ENCODE measurements at regions not wholly inside any gene's neighbourhood (a gene's known extent, or its start where the extent isn't known, plus 50 kb on each side); places are given as distances from the start of the nearest gene placed in this dataset.

GRCh38 chr5:174430940-174431339 is 293.4 kb upstream of the MSX2 start:
- H3K9me3 Mint-ChIP-seq (ENCODE audit: low read depth, unreplicated experiment): peaks cover 2% of the 10 kb centered on the region
- intact Hi-C loops (cut with micrococcal nuclease; ENCODE audit: unreplicated experiment): no loop called here
- no peaks in the 10 kb centered on the region for H3K36me3 Mint-ChIP-seq (ENCODE audit: insufficient read depth, unreplicated experiment)
- no peaks in the 10 kb centered on the region for H3K4me1 Mint-ChIP-seq (ENCODE audit: low read depth, unreplicated experiment)
- H3K27me3 Mint-ChIP-seq (ENCODE audit: unreplicated experiment): no peaks in the 10 kb centered on the region
- BruUV-seq (replicated peaks): no TSS peak
- no peak for DNase-seq
- TF ChIP-seq CTCF (IDR thresholded peaks at IDR 0.05; ENCODE audit: unreplicated experiment): no peak
- CTCF ChIA-PET: interaction anchor here (0.6 to 0.8 kb wide), 2 partner anchors 14 to 104 kb away, joined by 3 to 6 read pairs; no protein-coding TSS in a partner anchor
- H3K4me3 Mint-ChIP-seq (ENCODE audit: low read depth, unreplicated experiment): no peak overlapping the region
- H3K27ac Mint-ChIP-seq (ENCODE audit: unreplicated experiment): no peak overlapping the region

GRCh38 chr5:174431504-174431903 is 292.9 kb upstream of the MSX2 start:
- no peak for TF ChIP-seq CTCF (IDR thresholded peaks at IDR 0.05; ENCODE audit: unreplicated experiment)

GRCh38 chr5:174433098-174433497 is 291.3 kb upstream of the MSX2 start:
- H3K27ac Mint-ChIP-seq (ENCODE audit: unreplicated experiment): no peak overlapping the region
- DNase-seq: no peak
- intact Hi-C loops (cut with micrococcal nuclease; ENCODE audit: unreplicated experiment): no loop called here
- H3K4me3 Mint-ChIP-seq (ENCODE audit: low read depth, unreplicated experiment): no peak overlapping the region
- BruUV-seq (replicated peaks): no TSS peak
- H3K27me3 Mint-ChIP-seq (ENCODE audit: unreplicated experiment): no peaks in the 10 kb centered on the region
- H3K36me3 Mint-ChIP-seq (ENCODE audit: insufficient read depth, unreplicated experiment): no peaks in the 10 kb centered on the region
- H3K9me3 Mint-ChIP-seq (ENCODE audit: low read depth, unreplicated experiment): peaks cover 2% of the 10 kb centered on the region
- CTCF ChIA-PET: no interaction called here
- no peak for TF ChIP-seq CTCF (IDR thresholded peaks at IDR 0.05; ENCODE audit: unreplicated experiment)
- no peaks in the 10 kb centered on the region for H3K4me1 Mint-ChIP-seq (ENCODE audit: low read depth, unreplicated experiment)

More at GRCh38 chr5:174431504-174431903, 292.9 kb upstream of the MSX2 start:
- no peak overlapping the region for H3K27ac Mint-ChIP-seq (ENCODE audit: unreplicated experiment)
- no peak overlapping the region for H3K4me3 Mint-ChIP-seq (ENCODE audit: low read depth, unreplicated experiment)
- H3K9me3 Mint-ChIP-seq (ENCODE audit: low read depth, unreplicated experiment): peaks cover 2% of the 10 kb centered on the region
- CTCF ChIA-PET: interaction anchor here (0.8 kb wide), 1 partner anchor 15 kb away, joined by 3 read pairs; no protein-coding TSS in a partner anchor
- no peaks in the 10 kb centered on the region for H3K36me3 Mint-ChIP-seq (ENCODE audit: insufficient read depth, unreplicated experiment)
- no peaks in the 10 kb centered on the region for H3K27me3 Mint-ChIP-seq (ENCODE audit: unreplicated experiment)
- no peaks in the 10 kb centered on the region for H3K4me1 Mint-ChIP-seq (ENCODE audit: low read depth, unreplicated experiment)
- intact Hi-C loops (cut with micrococcal nuclease; ENCODE audit: unreplicated experiment): no loop called here
- no peak for DNase-seq
- no TSS peak for BruUV-seq (replicated peaks)

- peaks cover 7% of the 10 kb centered on the region for H3K27me3 Mint-ChIP-seq (ENCODE audit: unreplicated experiment)
- BruUV-seq (replicated peaks): no TSS peak
- no peak overlapping the region for H3K4me3 Mint-ChIP-seq (ENCODE audit: low read depth, unreplicated experiment)
- CTCF ChIA-PET: no interaction called here
- H3K9me3 Mint-ChIP-seq (ENCODE audit: low read depth, unreplicated experiment): peaks cover 3% of the 10 kb centered on the region
- H3K27ac Mint-ChIP-seq (ENCODE audit: unreplicated experiment): no peak overlapping the region
- no peaks in the 10 kb centered on the region for H3K4me1 Mint-ChIP-seq (ENCODE audit: low read depth, unreplicated experiment)
- no peak for TF ChIP-seq CTCF (IDR thresholded peaks at IDR 0.05; ENCODE audit: unreplicated experiment)
- intact Hi-C loops (cut with micrococcal nuclease; ENCODE audit: unreplicated experiment): no loop called here
- no peaks in the 10 kb centered on the region for H3K36me3 Mint-ChIP-seq (ENCODE audit: insufficient read depth, unreplicated experiment)
- DNase-seq: no peak
Measured at GRCh38 chr5:174436750-174437149, 287.6 kb upstream of the MSX2 start.

Measured in Calu3 (cell line).